SU-DHL-6 (cell line): ENCODE measurements at regions not wholly inside any gene's neighbourhood (a gene's known extent, or its start where the extent isn't known, plus 50 kb on each side); places are given as distances from the start of the nearest gene placed in this dataset.

Experiments
- H2AFZ ChIP-seq: fragments of 200-600 bp; sonication (generic); 2 replicates; pipeline ENCODE4 v1.6.1; 2014; ENCODE audit warnings: low read depth, mild to moderate bottlenecking, moderate library complexity, mixed read lengths, antibody characterized with exemption, low read length; ENCODE audit not compliant: severe bottlenecking
- H3F3A ChIP-seq: fragments of 200-600 bp; shearing (Covaris generic); 2 replicates; pipeline ENCODE4 v1.6.0; 2016; ENCODE audit warnings: antibody characterized with exemption, mild to moderate bottlenecking; ENCODE audit not compliant: insufficient read depth
- H3K27ac ChIP-seq: fragments of 200-600 bp; sonication (generic); 2 replicates; pipeline ENCODE4 v1.5.1; 2016; ENCODE audit warnings: low read depth, mild to moderate bottlenecking, low read length, moderate library complexity, mixed read lengths
- H3K27me3 ChIP-seq: fragments of 200-600 bp; sonication (generic), shearing (Covaris generic); 2 replicates; pipeline ENCODE4 v1.6.0; 2014; ENCODE audit warnings: mild to moderate bottlenecking, low read length
- H3K36me3 ChIP-seq: fragments of 200-600 bp; sonication (generic); 2 replicates; pipeline ENCODE4 v1.6.1; 2014; ENCODE audit warnings: mild to moderate bottlenecking, low read length, mixed read lengths
- H3K4me2 ChIP-seq: fragments of 300-600, 200-600 bp; shearing (Covaris generic), sonication (generic); 2 replicates; pipeline ENCODE4 v1.6.0; 2014; ENCODE audit warnings: low read length, low read depth, mild to moderate bottlenecking; ENCODE audit not compliant: poor library complexity, severe bottlenecking
- H3K4me3 ChIP-seq: fragments of 200-600 bp; sonication (generic); 2 replicates; pipeline ENCODE4 v1.5.1; 2014; ENCODE audit warnings: antibody characterized with exemption, low read length, mild to moderate bottlenecking, mixed read lengths; ENCODE audit not compliant: insufficient read depth, poor library complexity, severe bottlenecking
- H3K79me2 ChIP-seq: fragments of 200-600 bp; sonication (generic); 2 replicates; pipeline ENCODE4 v1.6.1; 2014; ENCODE audit warnings: mild to moderate bottlenecking, low read length, moderate library complexity; ENCODE audit not compliant: insufficient read depth
- H3K9ac ChIP-seq: fragments of 200-600 bp; sonication (generic); 2 replicates; pipeline ENCODE4 v1.7.0; 2014; ENCODE audit warnings: mild to moderate bottlenecking, low read length
- H3K9me2 ChIP-seq: fragments of 200-600 bp; sonication (generic); replicated peaks from 2 replicates; pipeline ENCODE4 v1.6.1; 2014; ENCODE audit warnings: low read length; ENCODE audit not compliant: insufficient read depth
- H3K9me3 ChIP-seq: fragments of 200-600 bp; sonication (generic); 2 replicates; pipeline ENCODE4 v1.6.1; 2014; ENCODE audit warnings: low read length, mixed read lengths; ENCODE audit not compliant: insufficient read depth
- H4K20me1 ChIP-seq: fragments of 200-600 bp; sonication (generic); 2 replicates; pipeline ENCODE4 v1.6.1; 2014; ENCODE audit warnings: low read depth, mild to moderate bottlenecking, antibody characterized with exemption, low read length, moderate library complexity, mixed read lengths
- CTCF ChIP-seq: fragments of 200-600 bp; sonication (generic); IDR thresholded peaks from one replicate; pipeline ENCODE4 v1.5.1; 2017; ENCODE audit warnings: antibody characterized with exemption, mild to moderate bottlenecking, low read length, moderate library complexity; ENCODE audit not compliant: insufficient read depth, poor library complexity, severe bottlenecking
- EZH2phosphoT487 ChIP-seq: fragments of 200-600 bp; sonication (generic), shearing (Covaris generic); conservative IDR thresholded peaks from 2 replicates; pipeline ENCODE4 v1.6.1; 2018; ENCODE audit warnings: mild to moderate bottlenecking, antibody characterized with exemption, low read length, moderate library complexity, mixed read lengths

GRCh38 chr4:179124419-179124818, 1682.2 kb upstream of the AGA start:
- H3K36me3 ChIP-seq: no peaks in the 10 kb centered on the region
- H2AFZ ChIP-seq: no peak overlapping the region
- no peaks in the 10 kb centered on the region for H3K79me2 ChIP-seq
- H3K27me3 ChIP-seq: no peaks in the 10 kb centered on the region
- no peaks in the 10 kb centered on the region for H3K9me2 ChIP-seq
- no peak overlapping the region for H3K9ac ChIP-seq
- H4K20me1 ChIP-seq: no peaks in the 10 kb centered on the region
- no peaks in the 10 kb centered on the region for H3K9me3 ChIP-seq
- no peaks in the 10 kb centered on the region for H3F3A ChIP-seq
- H3K27ac ChIP-seq: no peak overlapping the region
- no peak overlapping the region for H3K4me3 ChIP-seq
- no peak for TF ChIP-seq CTCF
- no peak for TF ChIP-seq EZH2phosphoT487
- H3K4me2 ChIP-seq: no peak overlapping the region

GRCh38 chr4:179124957-179125356, 1682.7 kb upstream of the AGA start:
- Histone ChIP-seq H3K27me3 (no peaks in the 10 kb centered on the region), H4K20me1 (no peaks in the 10 kb centered on the region), H3K9me3 (no peaks in the 10 kb centered on the region), H2AFZ (no peak overlapping the region), H3K79me2 (no peaks in the 10 kb centered on the region), H3K27ac (no peak overlapping the region), H3F3A (no peaks in the 10 kb centered on the region), H3K9me2 (no peaks in the 10 kb centered on the region), H3K4me3 (no peak overlapping the region), H3K4me2 (no peak overlapping the region), H3K9ac (no peak overlapping the region), H3K36me3 (no peaks in the 10 kb centered on the region)
- TF ChIP-seq CTCF: no peak
- TF ChIP-seq EZH2phosphoT487: no peak

GRCh38 chr4:179125870-179126269, 1683.6 kb upstream of the AGA start:
- Histone ChIP-seq H3K27ac (no peak overlapping the region), H2AFZ (no peak overlapping the region), H3K27me3 (no peaks in the 10 kb centered on the region), H3K79me2 (no peaks in the 10 kb centered on the region), H3K9me2 (no peaks in the 10 kb centered on the region), H3F3A (no peaks in the 10 kb centered on the region), H3K9me3 (no peaks in the 10 kb centered on the region), H3K9ac (no peak overlapping the region), H3K4me2 (no peak overlapping the region), H3K4me3 (no peak overlapping the region), H4K20me1 (no peaks in the 10 kb centered on the region), H3K36me3 (no peaks in the 10 kb centered on the region)
- TF ChIP-seq EZH2phosphoT487: no peak

- Histone ChIP-seq H4K20me1 (peaks cover 3% of the 10 kb centered on the region; the same call in 1 of the 2 replicates), H3K27ac (no peak overlapping the region), H3K9ac (no peak overlapping the region), H3K79me2 (no peaks in the 10 kb centered on the region), H3K9me3 (no peaks in the 10 kb centered on the region), H3K4me2 (no peak overlapping the region), H3K36me3 (no peaks in the 10 kb centered on the region), H2AFZ (no peak overlapping the region), H3K27me3 (no peaks in the 10 kb centered on the region), H3K9me2 (no peaks in the 10 kb centered on the region), H3F3A (no peaks in the 10 kb centered on the region), H3K4me3 (no peak overlapping the region)
- TF ChIP-seq EZH2phosphoT487 (no peak), CTCF (no peak)
Measured at GRCh38 chr4:179128299-179128698, 1686.1 kb upstream of the AGA start.
